IMR-90 (cell line): ENCODE measurements at regions not wholly inside any gene's neighbourhood (a gene's known extent, or its start where the extent isn't known, plus 50 kb on each side); places are given as distances from the start of the nearest gene placed in this dataset.

Source experiments
- ATAC-seq: fragments of 200-7000 bp; cut with Tn5 transposase; 2 replicates; pipeline ENCODE4 v1.9.1; 2020; ENCODE audit warnings: low read depth, mild to moderate bottlenecking, moderate library complexity
- BruUV-seq: library from RNA; stranded (reverse); fragments of 400-500 nt; replicated peaks from 2 replicates; lab custom pipeline; 2021; lab: Mats Ljungman, UMichigan
- CTCF ChIA-PET: fragments of 300-600 bp; formaldehyde crosslinking; extraction: SDS; loops from one replicate; lab custom pipeline; 2021; ENCODE audit warnings: antibody characterized with exemption; lab: Yijun Ruan, JAX
- POLR2A ChIA-PET: fragments of 300-600 bp; sonication (Branson Sonifier 250); formaldehyde crosslinking; loops from one replicate; lab custom pipeline; 2022; ENCODE audit warnings: antibody characterized with exemption; ENCODE audit not compliant: unreplicated experiment; lab: Charles Lee
- DNase-seq: peaks from one replicate; pipeline ENCODE4 v3.0.0; 2013
- H2AFZ ChIP-seq: replicated peaks from 2 replicates; pipeline ENCODE3; 2013; ENCODE audit warnings: low read length, mild to moderate bottlenecking; ENCODE audit not compliant: poor library complexity
- H2AK5ac ChIP-seq: 2 replicates; pipeline ENCODE4 v1.6.1; 2013; ENCODE audit warnings: low read depth, low read length, inconsistent platforms
- H2AK9ac ChIP-seq: replicated peaks from 2 replicates; pipeline ENCODE3; 2013; ENCODE audit warnings: mild to moderate bottlenecking, low read depth, low read length, moderate library complexity; ENCODE audit not compliant: poor library complexity
- H2BK120ac ChIP-seq: 2 replicates; pipeline ENCODE4 v1.6.1; 2013; ENCODE audit warnings: low read depth, low read length, inconsistent platforms
- H2BK15ac ChIP-seq: 3 replicates; pipeline ENCODE4 v1.6.1; 2013; ENCODE audit warnings: low read depth, low read length, inconsistent platforms
- H2BK20ac ChIP-seq: 2 replicates; pipeline ENCODE4 v1.6.1; 2013; ENCODE audit warnings: low read depth, mild to moderate bottlenecking, inconsistent platforms, low read length, moderate library complexity
- H2BK5ac ChIP-seq: 2 replicates; pipeline ENCODE4 v1.6.1; 2013; ENCODE audit warnings: mild to moderate bottlenecking, low read depth, low read length, inconsistent platforms; ENCODE audit not compliant: poor library complexity, severe bottlenecking
- H3K14ac ChIP-seq: replicated peaks from 2 replicates; pipeline ENCODE4 v1.6.1; 2013; ENCODE audit warnings: low read depth, low read length, inconsistent platforms
- H3K18ac ChIP-seq: 2 replicates; pipeline ENCODE4 v1.6.1; 2013; ENCODE audit warnings: low read depth, low read length, control low read depth
- H3K23ac ChIP-seq: 2 replicates; pipeline ENCODE4 v1.6.1; 2013; ENCODE audit warnings: low read depth, low read length, inconsistent platforms
- H3K27ac ChIP-seq: 2 replicates; pipeline ENCODE4 v1.5.1; 2013; ENCODE audit warnings: mild to moderate bottlenecking, control low read depth, low read length; ENCODE audit not compliant: insufficient read depth
- H3K27me3 ChIP-seq: 2 replicates; pipeline ENCODE4 v1.6.1; 2013; ENCODE audit warnings: low read length; ENCODE audit not compliant: control insufficient read depth, insufficient read depth
- H3K36me3 ChIP-seq: 2 replicates; pipeline ENCODE4 v1.6.1; 2013; ENCODE audit warnings: low read length, mixed read lengths; ENCODE audit not compliant: control insufficient read depth, insufficient read depth
- H3K4ac ChIP-seq: 2 replicates; pipeline ENCODE4 v1.6.1; 2013; ENCODE audit warnings: low read depth, low read length, inconsistent platforms
- H3K4me1 ChIP-seq: 2 replicates; pipeline ENCODE4 v1.6.1; 2013; ENCODE audit warnings: low read length, mixed read lengths; ENCODE audit not compliant: control insufficient read depth, insufficient read depth
- H3K4me2 ChIP-seq: 2 replicates; pipeline ENCODE4 v1.6.1; 2013; ENCODE audit warnings: low read depth, mild to moderate bottlenecking, control low read depth, low read length, moderate library complexity
- H3K4me3 ChIP-seq: 2 replicates; pipeline ENCODE4 v1.5.1; 2013; ENCODE audit warnings: low read depth, mild to moderate bottlenecking, control low read depth, low read length, moderate library complexity; ENCODE audit not compliant: insufficient read depth
- H3K56ac ChIP-seq: 2 replicates; pipeline ENCODE4 v1.6.1; 2013; ENCODE audit warnings: low read length, inconsistent platforms; ENCODE audit not compliant: insufficient read depth; ENCODE audit errors: extremely low read depth
- H3K79me1 ChIP-seq, 2 experiments: 2 replicates each; pipeline ENCODE4 v1.6.1; 2013; ENCODE audit warnings: low read length in 2 of 2, inconsistent platforms in 1 of 2, low read depth in 1 of 2
- H3K9ac ChIP-seq: 2 replicates; pipeline ENCODE4 v1.6.1; 2013; ENCODE audit warnings: low read depth, low read length, control low read depth
- H3K9me1 ChIP-seq: 2 replicates; pipeline ENCODE4 v1.6.1; 2013; ENCODE audit warnings: low read length, inconsistent platforms; ENCODE audit not compliant: insufficient read depth
- H3K9me3 ChIP-seq: 2 replicates; pipeline ENCODE4 v1.6.1; 2013; ENCODE audit warnings: low read length; ENCODE audit not compliant: control insufficient read depth, insufficient read depth
- H4K20me1 ChIP-seq: 2 replicates; pipeline ENCODE4 v1.6.1; 2013; ENCODE audit warnings: low read length, inconsistent platforms; ENCODE audit not compliant: insufficient read depth
- H4K5ac ChIP-seq: 2 replicates; pipeline ENCODE4 v1.6.1; 2013; ENCODE audit warnings: mild to moderate bottlenecking, low read depth, low read length, control low read depth
- H4K8ac ChIP-seq, 2 experiments: 2 replicates each; pipeline ENCODE4 v1.6.1; 2013; ENCODE audit warnings: low read depth in 2 of 2, low read length in 2 of 2, control low read depth in 1 of 2, inconsistent platforms in 1 of 2
- H4K91ac ChIP-seq: 2 replicates; pipeline ENCODE4 v1.6.1; 2013; ENCODE audit warnings: low read depth, low read length, inconsistent platforms; ENCODE audit not compliant: insufficient read depth
- BHLHE40 ChIP-seq: fragments of 150-350 bp; IDR thresholded peaks from 2 replicates; pipeline ENCODE4 v1.6.1; 2016; ENCODE audit warnings: mild to moderate bottlenecking, low read depth, low read length
- CEBPB ChIP-seq: IDR thresholded peaks from 2 replicates; pipeline ENCODE4 v1.6.1; 2012; ENCODE audit warnings: low read depth, low read length, improper control_type of control experiment
- CHD1 ChIP-seq: IDR thresholded peaks from 2 replicates; pipeline ENCODE4 v1.6.1; 2012; ENCODE audit warnings: low read depth, low read length, improper control_type of control experiment
- CTCF ChIP-seq: conservative IDR thresholded peaks from 2 replicates; pipeline ENCODE4 v1.5.1; 2012; ENCODE audit warnings: mild to moderate bottlenecking, low read depth, low read length, improper control_type of control experiment
- ELK1 ChIP-seq: fragments of 150-350 bp; IDR thresholded peaks from 2 replicates; pipeline ENCODE4 v1.6.1; 2016; ENCODE audit warnings: low read depth, mild to moderate bottlenecking, low read length, moderate library complexity, borderline replicate concordance
- FOS ChIP-seq: fragments of 150-350 bp; IDR thresholded peaks from 2 replicates; pipeline ENCODE4 v1.6.1; 2016; ENCODE audit warnings: low read depth, low read length
- MAFK ChIP-seq: IDR thresholded peaks from 2 replicates; pipeline ENCODE4 v1.6.1; 2012; ENCODE audit warnings: low read depth, low read length, improper control_type of control experiment
- MAZ ChIP-seq: IDR thresholded peaks from 2 replicates; pipeline ENCODE4 v1.6.1; 2012; ENCODE audit warnings: low read depth, mild to moderate bottlenecking, low read length, improper control_type of control experiment, moderate library complexity, borderline replicate concordance
- MXI1 ChIP-seq: IDR thresholded peaks from 2 replicates; pipeline ENCODE4 v1.6.1; 2012; ENCODE audit warnings: low read depth, mild to moderate bottlenecking, low read length, moderate library complexity, borderline replicate concordance
- NFE2L2 ChIP-seq: fragments of 150-350 bp; IDR thresholded peaks from 2 replicates; pipeline ENCODE4 v1.6.1; 2016; ENCODE audit warnings: low read depth, mild to moderate bottlenecking, low read length
- POLR2A ChIP-seq: IDR thresholded peaks from 2 replicates; pipeline ENCODE4 v1.6.1; 2012; ENCODE audit warnings: mild to moderate bottlenecking, low read depth, low read length
- RAD21 ChIP-seq: IDR thresholded peaks from 2 replicates; pipeline ENCODE4 v1.6.1; 2012; ENCODE audit warnings: low read length, improper control_type of control experiment
- RCOR1 ChIP-seq: IDR thresholded peaks from 2 replicates; pipeline ENCODE4 v1.6.1; 2012; ENCODE audit warnings: mild to moderate bottlenecking, low read length, improper control_type of control experiment; ENCODE audit not compliant: insufficient replicate concordance
- RFX5 ChIP-seq: IDR thresholded peaks from 2 replicates; pipeline ENCODE4 v1.8.0; 2012; ENCODE audit warnings: low read depth, mild to moderate bottlenecking, low read length, moderate library complexity
- SMC3 ChIP-seq: fragments of 150-350 bp; IDR thresholded peaks from 2 replicates; pipeline ENCODE4 v1.6.1; 2016; ENCODE audit warnings: low read depth, mild to moderate bottlenecking, antibody characterized with exemption, low read length, moderate library complexity
- USF2 ChIP-seq: fragments of 150-350 bp; IDR thresholded peaks from 2 replicates; pipeline ENCODE4 v1.6.1; 2017; ENCODE audit warnings: mild to moderate bottlenecking, antibody characterized with exemption, low read length, low read depth
- WGBS, 2 experiments: methylation state at CpG; one replicate each; pipeline versions ENCODE4 v1.1.5 to v1.1.7; 2013; ENCODE audit warnings: missing lambda C conversion rate in 2 of 2; ENCODE audit not compliant: insufficient read length in 1 of 2; ENCODE audit errors: extremely low coverage in 2 of 2; 5-methylcytosine and 5-hydroxymethylcytosine counted together
- dilution Hi-C: fragments of 300-500 bp; cut with HindIII; formaldehyde crosslinking; loops from one replicate; pipeline ENCODE4 v1.14.3; 2018; ENCODE audit warnings: low sequenced_read_pairs; ENCODE audit not compliant: unreplicated experiment
- in situ Hi-C: fragments of 300-500 bp; cut with MboI; formaldehyde crosslinking; loops from 3 replicates; pipeline ENCODE4 v1.14.3; 2019; ENCODE audit warnings: low sequenced_read_pairs, inconsistent platforms, mixed read lengths
- intact Hi-C: fragments of 100-400 bp; cut with micrococcal nuclease; formaldehyde crosslinking; loops from 2 replicates; pipeline ENCODE4 v1.10.0; 2022

GRCh38 chr5:40206030-40206429 is 473.7 kb upstream of the PTGER4 start:
- intact Hi-C loops (no loop called here), dilution Hi-C loops (no loop called here), in situ Hi-C loops (no loop called here)
- CTCF ChIA-PET: no interaction called here
- Histone ChIP-seq H4K8ac (no peak overlapping the region), H3K36me3 (no peaks in the 10 kb centered on the region), H3K18ac (no peak overlapping the region), H3K4ac (no peak overlapping the region), H3K23ac (no peak overlapping the region), H3K79me1 (no peaks in the 10 kb centered on the region), H4K91ac (no peak overlapping the region), H2BK20ac (no peak overlapping the region), H3K14ac (no peak overlapping the region), H2AK9ac (no peak overlapping the region), H3K4me1 (no peaks in the 10 kb centered on the region), H4K20me1 (no peaks in the 10 kb centered on the region), H2AFZ (no peak overlapping the region), H3K9ac (no peak overlapping the region), H2BK15ac (no peak overlapping the region), H3K9me3 (no peaks in the 10 kb centered on the region), H3K9me1 (no peaks in the 10 kb centered on the region), H3K4me3 (no peak overlapping the region), H3K27ac (no peak overlapping the region), H3K4me2 (no peak overlapping the region), H3K56ac (no peak overlapping the region), H2BK5ac (no peak overlapping the region), H3K27me3 (no peaks in the 10 kb centered on the region), H2BK120ac (no peak overlapping the region), H4K5ac (no peak overlapping the region), H2AK5ac (no peak overlapping the region)
- POLR2A ChIA-PET: no interaction called here
- ATAC-seq (no peak), DNase-seq (no peak)
- no CpG with 5 or more reads among the region's 2 CpGs for WGBS, 2 experiments
- TF ChIP-seq MXI1 (no peak), BHLHE40 (no peak), FOS (no peak), CTCF (no peak), ELK1 (no peak), RCOR1 (no peak), MAFK (no peak), RAD21 (no peak), SMC3 (no peak), MAZ (no peak), USF2 (no peak), RFX5 (no peak), NFE2L2 (no peak), POLR2A (no peak), CEBPB (no peak), CHD1 (no peak)
- no TSS peak for BruUV-seq
